ENCODE measurements at regions not wholly inside any gene's neighbourhood (a gene's known extent, or its start where the extent isn't known, plus 50 kb on each side); places are given as distances from the start of the nearest gene placed in this dataset.

GRCh38 chr1:29880556-29880955, 644.2 kb downstream of the PTPRU start:
- peaks cover 2% of the 10 kb centered on the region; the same call in 1 of the 2 replicates for H3K27me3 Mint-ChIP-seq (ENCODE audit: insufficient read depth)
- TF ChIP-seq CTCF (IDR thresholded peaks at IDR 0.05), result no peak
- no peak overlapping the region for H3K27ac Mint-ChIP-seq
- no peak overlapping the region for H3K4me3 Mint-ChIP-seq
- H3K4me1 Mint-ChIP-seq (ENCODE audit: low read depth), result no peaks in the 10 kb centered on the region
- no peaks in the 10 kb centered on the region for H3K36me3 Mint-ChIP-seq (ENCODE audit: low read depth)
- no peak for DNase-seq
- H3K9me3 Mint-ChIP-seq, result peaks cover 15% of the 10 kb centered on the region

GRCh38 chr1:29879217-29879616, 642.9 kb downstream of the PTPRU start:
- Mint-ChIP-seq H3K27me3 (ENCODE audit: insufficient read depth) (peaks cover 2% of the 10 kb centered on the region; the same call in 1 of the 2 replicates), H3K4me3 (no peak overlapping the region)
- no peak for DNase-seq

GRCh38 chr1:29878501-29878900, 642.2 kb downstream of the PTPRU start:
- TF ChIP-seq CTCF (IDR thresholded peaks at IDR 0.05), result no peak
- no peak overlapping the region for H3K27ac Mint-ChIP-seq
- no peaks in the 10 kb centered on the region for H3K36me3 Mint-ChIP-seq (ENCODE audit: low read depth)
- H3K27me3 Mint-ChIP-seq (ENCODE audit: insufficient read depth), result peaks cover 2% of the 10 kb centered on the region; the same call in 1 of the 2 replicates
- DNase-seq, result no peak
- peaks cover 18% of the 10 kb centered on the region for H3K9me3 Mint-ChIP-seq
- no peak overlapping the region for H3K4me3 Mint-ChIP-seq
- H3K4me1 Mint-ChIP-seq (ENCODE audit: low read depth), result no peaks in the 10 kb centered on the region

More at GRCh38 chr1:29879217-29879616, 642.9 kb downstream of the PTPRU start:
- no peak for TF ChIP-seq CTCF (IDR thresholded peaks at IDR 0.05)
- Mint-ChIP-seq H3K36me3 (ENCODE audit: low read depth) (no peaks in the 10 kb centered on the region), H3K27ac (no peak overlapping the region), H3K4me1 (ENCODE audit: low read depth) (no peaks in the 10 kb centered on the region), H3K9me3 (peaks cover 16% of the 10 kb centered on the region)

- peaks cover 2% of the 10 kb centered on the region; the same call in 1 of the 2 replicates for H3K27me3 Mint-ChIP-seq (ENCODE audit: insufficient read depth)
- H3K4me3 Mint-ChIP-seq, result no peak overlapping the region
- no peak for DNase-seq
- no peaks in the 10 kb centered on the region for H3K36me3 Mint-ChIP-seq (ENCODE audit: low read depth)
- H3K9me3 Mint-ChIP-seq, result peaks cover 18% of the 10 kb centered on the region
- no peak overlapping the region for H3K27ac Mint-ChIP-seq
- no peak for TF ChIP-seq CTCF (IDR thresholded peaks at IDR 0.05)
- no peaks in the 10 kb centered on the region for H3K4me1 Mint-ChIP-seq (ENCODE audit: low read depth)
These were observed 640.6 kb downstream of the PTPRU start for GRCh38 chr1:29876902-29877301.

- H3K27me3 Mint-ChIP-seq (ENCODE audit: insufficient read depth), result peaks cover 2% of the 10 kb centered on the region; the same call in 1 of the 2 replicates
- no peak overlapping the region for H3K4me3 Mint-ChIP-seq
- H3K36me3 Mint-ChIP-seq (ENCODE audit: low read depth), result no peaks in the 10 kb centered on the region
- no peak overlapping the region for H3K27ac Mint-ChIP-seq
- TF ChIP-seq CTCF (IDR thresholded peaks at IDR 0.05), result no peak
- peaks cover 18% of the 10 kb centered on the region; the same call in 1 of the 2 replicates for H3K9me3 Mint-ChIP-seq
- no peaks in the 10 kb centered on the region for H3K4me1 Mint-ChIP-seq (ENCODE audit: low read depth)
- DNase-seq, result no peak
These were observed 640.1 kb downstream of the PTPRU start for GRCh38 chr1:29876441-29876840.

- Mint-ChIP-seq H3K4me1 (ENCODE audit: low read depth) (no peaks in the 10 kb centered on the region), H3K36me3 (ENCODE audit: low read depth) (no peaks in the 10 kb centered on the region), H3K4me3 (no peak overlapping the region), H3K9me3 (peaks cover 18% of the 10 kb centered on the region), H3K27ac (no peak overlapping the region), H3K27me3 (ENCODE audit: insufficient read depth) (peaks cover 2% of the 10 kb centered on the region; the same call in 1 of the 2 replicates)
- DNase-seq, result no peak
- no peak for TF ChIP-seq CTCF (IDR thresholded peaks at IDR 0.05)
These were observed 639.3 kb downstream of the PTPRU start for GRCh38 chr1:29875557-29876028.

All from HFFc6 (cell line).